Activated naive CD8-positive, alpha-beta T cell treated with anti-CD3 and anti-CD28 coated beads for 36 hours (primary cell): ENCODE measurements at regions not wholly inside any gene's neighbourhood (a gene's known extent, or its start where the extent isn't known, plus 50 kb on each side); places are given as distances from the start of the nearest gene placed in this dataset.

ENCODE experiments used
- DNase-seq: peaks from one replicate; pipeline ENCODE4 v3.0.0; 2021
- H3K27ac Mint-ChIP-seq: one replicate; pipeline ENCODE4 v1.8.0; 2022; ENCODE audit warnings: mild to moderate bottlenecking, moderate library complexity, mixed read lengths
- H3K27me3 Mint-ChIP-seq: one replicate; pipeline ENCODE4 v1.8.0; 2022; ENCODE audit warnings: mild to moderate bottlenecking, mixed read lengths
- H3K36me3 Mint-ChIP-seq: one replicate; pipeline ENCODE4 v1.8.0; 2021; ENCODE audit warnings: mild to moderate bottlenecking, mixed read lengths
- H3K4me1 Mint-ChIP-seq: one replicate; pipeline ENCODE4 v1.8.0; 2021; ENCODE audit warnings: mixed read lengths
- H3K4me3 Mint-ChIP-seq: one replicate; pipeline ENCODE4 v1.8.0; 2022; ENCODE audit warnings: mild to moderate bottlenecking, moderate library complexity, mixed read lengths
- H3K9me3 Mint-ChIP-seq: one replicate; pipeline ENCODE4 v1.8.0; 2022; ENCODE audit warnings: mixed read lengths

- no peaks in the 10 kb centered on the region for H3K27me3 Mint-ChIP-seq
- no peak for DNase-seq
- H3K9me3 Mint-ChIP-seq: peaks cover 12% of the 10 kb centered on the region
- H3K4me3 Mint-ChIP-seq: no peak overlapping the region
- H3K4me1 Mint-ChIP-seq: no peaks in the 10 kb centered on the region
- H3K36me3 Mint-ChIP-seq: no peaks in the 10 kb centered on the region
- H3K27ac Mint-ChIP-seq: no peak overlapping the region
Observed at GRCh38 chr6:109271622-109272021, 110.6 kb downstream of the CD164 start.

GRCh38 chr6:109269953-109270517 lies 112.2 kb downstream of the CD164 start:
- Mint-ChIP-seq H3K4me1 (no peaks in the 10 kb centered on the region), H3K4me3 (no peak overlapping the region), H3K27me3 (no peaks in the 10 kb centered on the region), H3K36me3 (no peaks in the 10 kb centered on the region), H3K9me3 (peaks cover 12% of the 10 kb centered on the region), H3K27ac (no peak overlapping the region)
- no peak for DNase-seq

GRCh38 chr6:109269057-109269456 lies 113.2 kb downstream of the CD164 start:
- Mint-ChIP-seq H3K36me3 (no peaks in the 10 kb centered on the region), H3K4me1 (no peaks in the 10 kb centered on the region), H3K27ac (no peak overlapping the region), H3K4me3 (no peak overlapping the region), H3K27me3 (no peaks in the 10 kb centered on the region), H3K9me3 (peaks cover 12% of the 10 kb centered on the region)
- DNase-seq: no peak

GRCh38 chr6:109265530-109265929 lies 116.7 kb downstream of the CD164 start:
- H3K4me3 Mint-ChIP-seq: no peak overlapping the region
- peaks cover 12% of the 10 kb centered on the region for H3K9me3 Mint-ChIP-seq
- H3K27me3 Mint-ChIP-seq: no peaks in the 10 kb centered on the region
- no peak overlapping the region for H3K27ac Mint-ChIP-seq
- no peak for DNase-seq
- H3K36me3 Mint-ChIP-seq: no peaks in the 10 kb centered on the region
- no peaks in the 10 kb centered on the region for H3K4me1 Mint-ChIP-seq

- H3K4me3 Mint-ChIP-seq: no peak overlapping the region
- no peak overlapping the region for H3K27ac Mint-ChIP-seq
- DNase-seq: no peak
- H3K4me1 Mint-ChIP-seq: no peaks in the 10 kb centered on the region
- no peaks in the 10 kb centered on the region for H3K36me3 Mint-ChIP-seq
- H3K27me3 Mint-ChIP-seq: no peaks in the 10 kb centered on the region
- peaks cover 5% of the 10 kb centered on the region for H3K9me3 Mint-ChIP-seq
Observed at GRCh38 chr6:109263873-109264700, 118.2 kb downstream of the CD164 start.

- DNase-seq: no peak
- Mint-ChIP-seq H3K27me3 (no peaks in the 10 kb centered on the region), H3K4me1 (no peaks in the 10 kb centered on the region), H3K36me3 (no peaks in the 10 kb centered on the region), H3K9me3 (peaks cover under 1% of the 10 kb centered on the region), H3K4me3 (no peak overlapping the region), H3K27ac (no peak overlapping the region)
Observed at GRCh38 chr6:109262261-109262660, 120.0 kb downstream of the CD164 start.

GRCh38 chr6:109261811-109262210 lies 120.5 kb downstream of the CD164 start:
- no peak for DNase-seq
- H3K27ac Mint-ChIP-seq: no peak overlapping the region
- no peaks in the 10 kb centered on the region for H3K9me3 Mint-ChIP-seq
- no peak overlapping the region for H3K4me3 Mint-ChIP-seq
- no peaks in the 10 kb centered on the region for H3K27me3 Mint-ChIP-seq
- no peaks in the 10 kb centered on the region for H3K36me3 Mint-ChIP-seq
- H3K4me1 Mint-ChIP-seq: no peaks in the 10 kb centered on the region

GRCh38 chr6:109260701-109261100 lies 121.6 kb downstream of the CD164 start:
- H3K27me3 Mint-ChIP-seq: no peaks in the 10 kb centered on the region

GRCh38 chr6:109260126-109260525 lies 122.1 kb downstream of the CD164 start:
- DNase-seq: no peak
- no peaks in the 10 kb centered on the region for H3K9me3 Mint-ChIP-seq
- no peak overlapping the region for H3K27ac Mint-ChIP-seq
- no peaks in the 10 kb centered on the region for H3K27me3 Mint-ChIP-seq
- no peaks in the 10 kb centered on the region for H3K4me1 Mint-ChIP-seq
- H3K4me3 Mint-ChIP-seq: no peak overlapping the region
- H3K36me3 Mint-ChIP-seq: no peaks in the 10 kb centered on the region

More at GRCh38 chr6:109260701-109261100, 121.6 kb downstream of the CD164 start:
- no peak overlapping the region for H3K27ac Mint-ChIP-seq
- H3K36me3 Mint-ChIP-seq: no peaks in the 10 kb centered on the region
- H3K4me3 Mint-ChIP-seq: no peak overlapping the region
- H3K9me3 Mint-ChIP-seq: no peaks in the 10 kb centered on the region
- no peak for DNase-seq
- H3K4me1 Mint-ChIP-seq: no peaks in the 10 kb centered on the region

GRCh38 chr6:109258129-109258528 lies 124.1 kb downstream of the CD164 start:
- Mint-ChIP-seq H3K27me3 (no peaks in the 10 kb centered on the region), H3K4me3 (no peak overlapping the region), H3K36me3 (no peaks in the 10 kb centered on the region), H3K27ac (no peak overlapping the region), H3K4me1 (no peaks in the 10 kb centered on the region), H3K9me3 (no peaks in the 10 kb centered on the region)
- no peak for DNase-seq

GRCh38 chr6:109257494-109257893 lies 124.8 kb downstream of the CD164 start:
- Mint-ChIP-seq H3K4me1 (no peaks in the 10 kb centered on the region), H3K4me3 (no peak overlapping the region), H3K27ac (no peak overlapping the region), H3K9me3 (no peaks in the 10 kb centered on the region), H3K27me3 (no peaks in the 10 kb centered on the region), H3K36me3 (no peaks in the 10 kb centered on the region)
- no peak for DNase-seq

- H3K36me3 Mint-ChIP-seq: no peaks in the 10 kb centered on the region
- H3K27ac Mint-ChIP-seq: no peak overlapping the region
- H3K9me3 Mint-ChIP-seq: no peaks in the 10 kb centered on the region
- no peak for DNase-seq
- no peak overlapping the region for H3K4me3 Mint-ChIP-seq
- no peaks in the 10 kb centered on the region for H3K4me1 Mint-ChIP-seq
- no peaks in the 10 kb centered on the region for H3K27me3 Mint-ChIP-seq
Observed at GRCh38 chr6:109255946-109256640, 126.2 kb downstream of the CD164 start.

- H3K36me3 Mint-ChIP-seq: no peaks in the 10 kb centered on the region
- no peak overlapping the region for H3K27ac Mint-ChIP-seq
- H3K9me3 Mint-ChIP-seq: no peaks in the 10 kb centered on the region
- H3K4me1 Mint-ChIP-seq: no peaks in the 10 kb centered on the region
- H3K4me3 Mint-ChIP-seq: no peak overlapping the region
- no peak for DNase-seq
- no peaks in the 10 kb centered on the region for H3K27me3 Mint-ChIP-seq
Observed at GRCh38 chr6:109255087-109255486, 127.2 kb downstream of the CD164 start.

- Mint-ChIP-seq H3K4me1 (no peaks in the 10 kb centered on the region), H3K4me3 (no peak overlapping the region), H3K36me3 (no peaks in the 10 kb centered on the region), H3K9me3 (no peaks in the 10 kb centered on the region), H3K27me3 (no peaks in the 10 kb centered on the region), H3K27ac (no peak overlapping the region)
- no peak for DNase-seq
Observed at GRCh38 chr6:109253366-109253765, 128.9 kb downstream of the CD164 start.

- no peak for DNase-seq
- Mint-ChIP-seq H3K36me3 (no peaks in the 10 kb centered on the region), H3K27me3 (no peaks in the 10 kb centered on the region), H3K27ac (no peak overlapping the region), H3K9me3 (no peaks in the 10 kb centered on the region), H3K4me1 (no peaks in the 10 kb centered on the region), H3K4me3 (no peak overlapping the region)
Observed at GRCh38 chr6:109252261-109253041, 129.8 kb downstream of the CD164 start.
